SU-DHL-6 (cell line): ENCODE measurements at regions not wholly inside any gene's neighbourhood (a gene's known extent, or its start where the extent isn't known, plus 50 kb on each side); places are given as distances from the start of the nearest gene placed in this dataset.

Source experiments
- EZH2phosphoT487 ChIP-seq: fragments of 200-600 bp; sonication (generic), shearing (Covaris generic); conservative IDR thresholded peaks from 2 replicates; pipeline ENCODE4 v1.6.1; 2018; ENCODE audit warnings: mild to moderate bottlenecking, antibody characterized with exemption, low read length, moderate library complexity, mixed read lengths
- TF ChIP-seq, protein P1 (sequence below): fragments of 200-600 bp; sonication (generic); IDR thresholded peaks from one replicate; pipeline ENCODE4 v1.5.1; 2017; ENCODE audit warnings: antibody characterized with exemption, mild to moderate bottlenecking, low read length, moderate library complexity; ENCODE audit not compliant: insufficient read depth, poor library complexity, severe bottlenecking

DNA sequence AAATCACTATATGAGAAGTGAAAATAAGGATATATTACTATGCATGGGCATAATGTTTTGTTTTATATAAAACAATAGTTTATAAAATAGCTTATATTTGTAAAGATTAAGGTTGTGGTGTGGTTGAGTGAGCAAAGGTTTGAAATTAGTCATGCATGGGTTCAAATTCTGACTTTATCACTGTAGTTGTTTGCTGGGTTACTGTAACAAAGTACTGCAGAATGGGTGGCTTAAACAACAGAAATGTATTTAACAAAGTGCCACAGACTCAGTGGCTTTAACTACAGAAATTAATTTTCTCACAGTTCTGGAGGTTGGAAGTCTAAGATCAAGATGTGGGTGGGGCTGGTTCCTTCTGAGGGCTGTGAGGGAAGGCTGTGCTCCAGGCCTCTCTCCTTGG is 184.8 kb upstream of the THRB start:
- TF ChIP-seq, protein P1, sequence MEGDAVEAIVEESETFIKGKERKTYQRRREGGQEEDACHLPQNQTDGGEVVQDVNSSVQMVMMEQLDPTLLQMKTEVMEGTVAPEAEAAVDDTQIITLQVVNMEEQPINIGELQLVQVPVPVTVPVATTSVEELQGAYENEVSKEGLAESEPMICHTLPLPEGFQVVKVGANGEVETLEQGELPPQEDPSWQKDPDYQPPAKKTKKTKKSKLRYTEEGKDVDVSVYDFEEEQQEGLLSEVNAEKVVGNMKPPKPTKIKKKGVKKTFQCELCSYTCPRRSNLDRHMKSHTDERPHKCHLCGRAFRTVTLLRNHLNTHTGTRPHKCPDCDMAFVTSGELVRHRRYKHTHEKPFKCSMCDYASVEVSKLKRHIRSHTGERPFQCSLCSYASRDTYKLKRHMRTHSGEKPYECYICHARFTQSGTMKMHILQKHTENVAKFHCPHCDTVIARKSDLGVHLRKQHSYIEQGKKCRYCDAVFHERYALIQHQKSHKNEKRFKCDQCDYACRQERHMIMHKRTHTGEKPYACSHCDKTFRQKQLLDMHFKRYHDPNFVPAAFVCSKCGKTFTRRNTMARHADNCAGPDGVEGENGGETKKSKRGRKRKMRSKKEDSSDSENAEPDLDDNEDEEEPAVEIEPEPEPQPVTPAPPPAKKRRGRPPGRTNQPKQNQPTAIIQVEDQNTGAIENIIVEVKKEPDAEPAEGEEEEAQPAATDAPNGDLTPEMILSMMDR: no peak
- no peak for TF ChIP-seq EZH2phosphoT487
